ENCODE measurements at regions not wholly inside any gene's neighbourhood (a gene's known extent, or its start where the extent isn't known, plus 50 kb on each side); places are given as distances from the start of the nearest gene placed in this dataset.

- POLR2A ChIA-PET: interaction anchor here (1.5 kb wide), 1 partner anchor 8 kb away, joined by 3 read pairs; no protein-coding TSS in a partner anchor
- Histone ChIP-seq H3K9me3 (ENCODE audit: control insufficient read depth, insufficient read depth, low read depth, low read length) (no peaks in the 10 kb centered on the region), H3K27ac (ENCODE audit: extremely low read depth, low read depth, low read length) (no peak overlapping the region), H3K4me3 (ENCODE audit: low read depth, low read length) (no peak overlapping the region), H3K36me3 (ENCODE audit: control insufficient read depth in 2 of 2, insufficient read depth in 1 of 2, low read length in 2 of 2) (no peaks in the 10 kb centered on the region), H3K4me1 (ENCODE audit: control insufficient read depth, insufficient read depth, low read length) (no peaks in the 10 kb centered on the region)
- CTCF ChIA-PET: no interaction called here
- TF ChIP-seq ZNF280D (tag by site-specific recombination; IDR thresholded peaks at IDR 0.05) (no peak), ZNF23 (tag by site-specific recombination; IDR thresholded peaks at IDR 0.05; ENCODE audit: borderline replicate concordance) (no peak), ZFHX2 (tag by site-specific recombination; conservative IDR thresholded peaks at IDR 0.05) (0 out of 2 replicates have a peak, but pooled peaks have one; percentile 18), KLF1 (tag by site-specific recombination; IDR thresholded peaks at IDR 0.05) (no peak)
These were observed 133.4 kb upstream of the ADO start for GRCh38 chr10:62671104-62671503.

- CTCF ChIA-PET: no interaction called here
These were observed 123.1 kb upstream of the ADO start for GRCh38 chr10:62681211-62681940.

More at GRCh38 chr10:62681211-62681940, 123.1 kb upstream of the ADO start:
- Histone ChIP-seq H3K36me3 (ENCODE audit: control insufficient read depth in 2 of 2, insufficient read depth in 1 of 2, low read length in 2 of 2) (no peaks in the 10 kb centered on the region), H3K4me1 (ENCODE audit: control insufficient read depth, insufficient read depth, low read length) (no peaks in the 10 kb centered on the region), H3K4me3 (ENCODE audit: low read depth, low read length) (no peak overlapping the region), H3K27ac (ENCODE audit: extremely low read depth, low read depth, low read length) (no peak overlapping the region), H3K9me3 (ENCODE audit: control insufficient read depth, insufficient read depth, low read depth, low read length) (no peaks in the 10 kb centered on the region)
- POLR2A ChIA-PET: no interaction called here
- no peak for TF ChIP-seq ZNF777 (tag by site-specific recombination; IDR thresholded peaks at IDR 0.05; ENCODE audit: borderline replicate concordance)
- TF ChIP-seq ZNF362 (tag by site-specific recombination; IDR thresholded peaks at IDR 0.05): no peak
- no peak for TF ChIP-seq ZBTB6 (tag by site-specific recombination; IDR thresholded peaks at IDR 0.05)
- no peak for TF ChIP-seq CTCF (tag by site-specific recombination; IDR thresholded peaks at IDR 0.05)
- no peak for TF ChIP-seq ZBTB20 (tag by site-specific recombination; IDR thresholded peaks at IDR 0.05)
- no peak for TF ChIP-seq ZNF350 (tag by site-specific recombination; IDR thresholded peaks at IDR 0.05)
- no peak for TF ChIP-seq ZNF274 (IDR thresholded peaks at IDR 0.05; ENCODE audit: low read length)
- no peak for TF ChIP-seq ZNF274 (tag by site-specific recombination; IDR thresholded peaks at IDR 0.05; ENCODE audit: borderline replicate concordance)
- TF ChIP-seq KLF10 (tag by site-specific recombination; IDR thresholded peaks at IDR 0.05): no peak
- TF ChIP-seq ZNF791 (tag by site-specific recombination; IDR thresholded peaks at IDR 0.05): no peak
- no peak for TF ChIP-seq ZNF692 (tag by site-specific recombination; IDR thresholded peaks at IDR 0.05)
- TF ChIP-seq ZNF621 (tag by site-specific recombination; IDR thresholded peaks at IDR 0.05): no peak
- TF ChIP-seq ZNF558 (tag by site-specific recombination; IDR thresholded peaks at IDR 0.05): no peak
- no peak for TF ChIP-seq ZNF600 (tag by site-specific recombination; IDR thresholded peaks at IDR 0.05)
- no peak for TF ChIP-seq GLIS2 (tag by site-specific recombination; IDR thresholded peaks at IDR 0.05)
- no peak for TF ChIP-seq ZNF571 (tag by site-specific recombination; IDR thresholded peaks at IDR 0.05)
- TF ChIP-seq ZFP41 (tag by site-specific recombination; IDR thresholded peaks at IDR 0.05; ENCODE audit: borderline replicate concordance): no peak
- TF ChIP-seq ZNF623 (tag by site-specific recombination; IDR thresholded peaks at IDR 0.05): no peak
- TF ChIP-seq ZNF501 (tag by site-specific recombination; IDR thresholded peaks at IDR 0.05): no peak
